ENCODE measurements at regions not wholly inside any gene's neighbourhood (a gene's known extent, or its start where the extent isn't known, plus 50 kb on each side); places are given as distances from the start of the nearest gene placed in this dataset.

DNA sequence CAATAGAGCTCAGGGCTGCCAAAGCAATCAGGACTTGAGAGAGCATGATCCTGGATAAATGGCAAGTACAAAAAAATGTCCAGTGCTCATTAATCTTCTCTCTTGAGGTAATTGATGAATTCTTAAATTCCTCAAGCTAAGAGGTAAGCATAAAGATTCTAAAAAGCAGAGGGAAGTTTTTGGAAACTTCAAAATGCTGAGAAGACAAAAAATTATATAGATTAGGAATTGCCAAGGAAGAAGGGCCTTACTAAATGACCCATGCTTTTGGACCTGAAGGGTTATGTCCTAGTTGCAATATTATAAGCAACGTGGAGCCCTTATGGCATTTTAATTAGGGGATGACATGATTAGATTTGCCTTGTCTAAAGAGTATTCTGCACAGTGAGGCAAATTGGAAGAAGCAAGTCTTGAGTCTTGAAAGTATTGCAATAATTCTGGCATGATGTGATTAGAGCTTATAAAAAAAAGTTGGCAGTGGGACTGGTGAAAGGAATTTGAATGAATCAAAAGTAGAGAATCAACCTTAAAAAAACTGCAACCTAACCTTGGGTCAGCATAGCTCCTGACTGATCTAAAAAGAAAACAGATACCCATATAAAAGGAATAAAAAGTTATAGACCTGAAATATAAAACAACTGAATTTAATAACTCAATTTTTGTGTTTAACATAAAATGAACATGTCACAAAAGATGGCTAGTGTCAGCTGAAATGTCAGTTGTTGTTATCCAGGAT lies 323.8 kb upstream of the ARRDC3 start:
- H3K27ac ChIP-seq (ENCODE audit: low read length) = no peak overlapping the region
- no peaks in the 10 kb centered on the region for H3K36me3 ChIP-seq (ENCODE audit: control insufficient read depth, insufficient read depth, low read length)
- intact Hi-C loops (cut with micrococcal nuclease; ENCODE audit: unreplicated experiment) (no loop called here), in situ Hi-C loops (cut with HindIII; ENCODE audit: low pct_unique_long_range_greater_than_20kb, low sequenced_read_pairs) (no loop called here)
- DNase-seq (ENCODE audit: low read depth, low spot score) = no peak
- TF ChIP-seq TCF7L2 (IDR thresholded peaks at IDR 0.05; ENCODE audit: low read depth, low read length) = no peak
- TF ChIP-seq POLR2AphosphoS5 (IDR thresholded peaks at IDR 0.05; ENCODE audit: low read depth, low read length) = no peak
- TF ChIP-seq, protein P1, sequence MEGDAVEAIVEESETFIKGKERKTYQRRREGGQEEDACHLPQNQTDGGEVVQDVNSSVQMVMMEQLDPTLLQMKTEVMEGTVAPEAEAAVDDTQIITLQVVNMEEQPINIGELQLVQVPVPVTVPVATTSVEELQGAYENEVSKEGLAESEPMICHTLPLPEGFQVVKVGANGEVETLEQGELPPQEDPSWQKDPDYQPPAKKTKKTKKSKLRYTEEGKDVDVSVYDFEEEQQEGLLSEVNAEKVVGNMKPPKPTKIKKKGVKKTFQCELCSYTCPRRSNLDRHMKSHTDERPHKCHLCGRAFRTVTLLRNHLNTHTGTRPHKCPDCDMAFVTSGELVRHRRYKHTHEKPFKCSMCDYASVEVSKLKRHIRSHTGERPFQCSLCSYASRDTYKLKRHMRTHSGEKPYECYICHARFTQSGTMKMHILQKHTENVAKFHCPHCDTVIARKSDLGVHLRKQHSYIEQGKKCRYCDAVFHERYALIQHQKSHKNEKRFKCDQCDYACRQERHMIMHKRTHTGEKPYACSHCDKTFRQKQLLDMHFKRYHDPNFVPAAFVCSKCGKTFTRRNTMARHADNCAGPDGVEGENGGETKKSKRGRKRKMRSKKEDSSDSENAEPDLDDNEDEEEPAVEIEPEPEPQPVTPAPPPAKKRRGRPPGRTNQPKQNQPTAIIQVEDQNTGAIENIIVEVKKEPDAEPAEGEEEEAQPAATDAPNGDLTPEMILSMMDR (IDR thresholded peaks at IDR 0.05) = no peak
- TF ChIP-seq, protein P2, sequence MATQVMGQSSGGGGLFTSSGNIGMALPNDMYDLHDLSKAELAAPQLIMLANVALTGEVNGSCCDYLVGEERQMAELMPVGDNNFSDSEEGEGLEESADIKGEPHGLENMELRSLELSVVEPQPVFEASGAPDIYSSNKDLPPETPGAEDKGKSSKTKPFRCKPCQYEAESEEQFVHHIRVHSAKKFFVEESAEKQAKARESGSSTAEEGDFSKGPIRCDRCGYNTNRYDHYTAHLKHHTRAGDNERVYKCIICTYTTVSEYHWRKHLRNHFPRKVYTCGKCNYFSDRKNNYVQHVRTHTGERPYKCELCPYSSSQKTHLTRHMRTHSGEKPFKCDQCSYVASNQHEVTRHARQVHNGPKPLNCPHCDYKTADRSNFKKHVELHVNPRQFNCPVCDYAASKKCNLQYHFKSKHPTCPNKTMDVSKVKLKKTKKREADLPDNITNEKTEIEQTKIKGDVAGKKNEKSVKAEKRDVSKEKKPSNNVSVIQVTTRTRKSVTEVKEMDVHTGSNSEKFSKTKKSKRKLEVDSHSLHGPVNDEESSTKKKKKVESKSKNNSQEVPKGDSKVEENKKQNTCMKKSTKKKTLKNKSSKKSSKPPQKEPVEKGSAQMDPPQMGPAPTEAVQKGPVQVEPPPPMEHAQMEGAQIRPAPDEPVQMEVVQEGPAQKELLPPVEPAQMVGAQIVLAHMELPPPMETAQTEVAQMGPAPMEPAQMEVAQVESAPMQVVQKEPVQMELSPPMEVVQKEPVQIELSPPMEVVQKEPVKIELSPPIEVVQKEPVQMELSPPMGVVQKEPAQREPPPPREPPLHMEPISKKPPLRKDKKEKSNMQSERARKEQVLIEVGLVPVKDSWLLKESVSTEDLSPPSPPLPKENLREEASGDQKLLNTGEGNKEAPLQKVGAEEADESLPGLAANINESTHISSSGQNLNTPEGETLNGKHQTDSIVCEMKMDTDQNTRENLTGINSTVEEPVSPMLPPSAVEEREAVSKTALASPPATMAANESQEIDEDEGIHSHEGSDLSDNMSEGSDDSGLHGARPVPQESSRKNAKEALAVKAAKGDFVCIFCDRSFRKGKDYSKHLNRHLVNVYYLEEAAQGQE (IDR thresholded peaks at IDR 0.05; ENCODE audit: insufficient read depth in 1 of 2, low read depth in 2 of 2, low read length in 1 of 2) = no peak
- TF ChIP-seq SIN3A (IDR thresholded peaks at IDR 0.05; ENCODE audit: borderline replicate concordance, insufficient read depth, low read depth, low read length) = no peak
- CTCF ChIA-PET = no interaction called here
- H3K4me1 ChIP-seq (ENCODE audit: control insufficient read depth, insufficient read depth, low read length) = no peaks in the 10 kb centered on the region
- H3K9me3 ChIP-seq (ENCODE audit: control insufficient read depth, insufficient read depth, low read depth, low read length) = no peaks in the 10 kb centered on the region
- H3K4me3 ChIP-seq (ENCODE audit: low read depth in 2 of 2, low read length in 2 of 2) = no peak overlapping the region
- POLR2A ChIA-PET = no interaction called here
- ATAC-seq = no peak
- no peaks in the 10 kb centered on the region for H3K27me3 ChIP-seq (ENCODE audit: control insufficient read depth, insufficient read depth, low read length)
- no TSS peak for BruUV-seq (replicated peaks)

DNA sequence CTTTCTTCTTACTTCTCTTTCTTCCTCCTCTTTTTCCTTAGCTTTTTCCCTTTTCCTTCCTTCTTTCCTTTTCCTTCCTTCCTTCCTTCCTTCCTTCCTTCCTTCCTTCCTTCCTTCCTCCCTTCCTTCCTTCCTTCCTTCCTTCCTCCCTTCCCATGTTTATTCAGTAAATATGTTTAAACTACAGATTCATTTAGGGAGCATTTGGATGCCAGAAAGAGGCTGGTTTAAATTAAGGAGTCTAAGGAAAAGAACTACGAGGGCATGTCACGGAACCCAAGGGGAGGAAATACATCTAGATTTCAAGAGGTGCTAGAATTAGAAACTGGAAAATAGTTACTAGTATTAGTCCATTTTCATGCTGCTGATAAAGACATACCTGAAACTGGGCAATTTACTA lies 320.0 kb upstream of the ARRDC3 start:
- intact Hi-C loops (cut with micrococcal nuclease; ENCODE audit: unreplicated experiment) (no loop called here), in situ Hi-C loops (cut with HindIII; ENCODE audit: low pct_unique_long_range_greater_than_20kb, low sequenced_read_pairs) (no loop called here)
- H3K4me3 ChIP-seq (ENCODE audit: low read depth in 2 of 2, low read length in 2 of 2) = no peak overlapping the region
- no peak for DNase-seq (ENCODE audit: low read depth, low spot score)
- no peak overlapping the region for H3K27ac ChIP-seq (ENCODE audit: low read length)
- no peaks in the 10 kb centered on the region for H3K9me3 ChIP-seq (ENCODE audit: control insufficient read depth, insufficient read depth, low read depth, low read length)
- no peaks in the 10 kb centered on the region for H3K36me3 ChIP-seq (ENCODE audit: control insufficient read depth, insufficient read depth, low read length)
- ChIA-PET POLR2A (interaction anchor here (0.5 kb wide), 1 partner anchor 7 kb away, joined by 3 read pairs; no protein-coding TSS in a partner anchor), CTCF (no interaction called here)
- H3K27me3 ChIP-seq (ENCODE audit: control insufficient read depth, insufficient read depth, low read length) = no peaks in the 10 kb centered on the region
- H3K4me1 ChIP-seq (ENCODE audit: control insufficient read depth, insufficient read depth, low read length) = no peaks in the 10 kb centered on the region
- TF ChIP-seq, protein P1 (IDR thresholded peaks at IDR 0.05) = no peak
- TF ChIP-seq POLR2AphosphoS5 (IDR thresholded peaks at IDR 0.05; ENCODE audit: low read depth, low read length) = no peak
- no peak for TF ChIP-seq SIN3A (IDR thresholded peaks at IDR 0.05; ENCODE audit: borderline replicate concordance, insufficient read depth, low read depth, low read length)
- no peak for TF ChIP-seq TCF7L2 (IDR thresholded peaks at IDR 0.05; ENCODE audit: low read depth, low read length)
- TF ChIP-seq, protein P2 (IDR thresholded peaks at IDR 0.05; ENCODE audit: insufficient read depth in 1 of 2, low read depth in 2 of 2, low read length in 1 of 2) = no peak
- BruUV-seq (replicated peaks) = no TSS peak
- no peak for ATAC-seq
